Kidney glomerular epithelial cell (primary cell): ENCODE measurements at regions not wholly inside any gene's neighbourhood (a gene's known extent, or its start where the extent isn't known, plus 50 kb on each side); places are given as distances from the start of the nearest gene placed in this dataset.

Experiments used
- DNase-seq: peaks from one replicate; lab custom pipeline; 2025; lab: John Stamatoyannopoulos, UW

DNA sequence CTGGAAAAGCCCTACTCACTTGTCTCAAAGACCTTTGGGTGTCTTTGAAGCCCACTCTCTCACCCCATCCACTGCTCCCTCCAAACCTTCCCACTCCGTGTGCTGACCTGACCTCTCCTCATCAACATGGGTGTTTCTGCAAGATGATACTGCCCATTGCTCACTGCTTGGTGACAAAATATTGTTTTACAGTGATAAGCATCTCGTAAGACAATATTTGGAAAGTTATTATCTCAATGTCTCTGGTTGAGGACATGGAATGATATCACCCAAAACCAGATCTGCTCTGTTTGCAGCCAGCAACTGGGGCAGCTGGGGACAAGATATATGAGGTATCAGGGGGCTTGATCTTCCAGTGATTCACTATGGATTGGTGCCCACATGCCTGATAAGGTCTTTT lies 195.8 kb downstream of the SALL1 start:
- DNase-seq: no peak

DNA sequence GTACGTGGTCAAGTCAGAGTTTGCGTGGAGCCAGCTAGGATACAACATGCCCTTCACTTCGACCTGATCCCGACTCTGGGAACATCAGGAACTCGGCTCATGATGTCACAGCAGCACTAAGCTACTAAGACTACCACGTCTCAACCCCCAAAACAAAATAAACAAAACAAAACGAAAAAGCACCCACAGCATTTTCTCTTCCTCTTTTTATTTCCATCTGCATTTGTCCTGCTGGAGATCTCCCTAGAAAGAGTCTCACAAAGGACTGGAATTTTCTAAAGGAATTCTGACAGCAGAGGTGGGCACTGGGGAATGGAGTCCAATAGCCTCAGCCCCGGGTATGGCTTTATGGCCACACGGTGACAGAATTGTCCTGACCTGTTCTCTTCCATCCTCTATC lies 196.6 kb downstream of the SALL1 start:
- DNase-seq: no peak

DNA sequence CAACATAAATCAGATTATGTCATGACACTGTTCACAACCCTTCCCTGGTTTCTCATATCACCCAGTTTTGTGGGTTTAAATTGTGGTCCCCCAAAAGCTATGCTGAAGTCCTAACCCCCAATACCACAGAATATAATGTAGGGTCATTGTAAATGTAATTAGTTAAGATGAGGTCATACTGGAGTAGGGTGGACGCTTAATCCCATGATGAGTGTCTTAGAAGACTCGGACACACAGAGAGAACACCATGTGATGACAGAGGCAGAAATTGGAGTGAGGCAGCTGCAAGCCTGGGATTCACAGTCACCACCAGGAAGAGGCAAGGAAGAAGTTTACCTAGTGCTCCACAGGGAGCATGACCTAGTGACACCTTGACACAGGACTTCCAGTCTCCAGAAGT lies 197.8 kb downstream of the SALL1 start:
- no peak for DNase-seq

DNA sequence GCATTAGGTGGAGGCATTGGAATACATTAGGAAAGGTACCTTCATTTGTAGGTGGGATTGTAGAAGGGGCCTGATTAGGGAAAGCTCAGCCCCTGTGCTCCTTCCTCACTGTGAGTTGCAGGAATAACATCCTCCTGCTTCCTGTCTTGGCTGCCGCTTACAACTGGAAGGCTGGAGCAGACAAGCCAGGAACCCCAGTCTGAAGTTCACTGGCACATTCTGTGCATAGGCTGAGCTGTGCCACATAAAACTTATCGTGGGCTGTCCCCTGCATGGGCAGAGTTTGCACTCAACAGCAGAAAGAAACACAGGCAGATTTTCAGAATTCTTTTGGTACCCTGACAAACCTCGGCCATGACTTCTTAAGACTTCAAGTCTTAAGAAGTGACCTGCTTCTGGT lies 200.1 kb downstream of the SALL1 start:
- DNase-seq: no peak

DNA sequence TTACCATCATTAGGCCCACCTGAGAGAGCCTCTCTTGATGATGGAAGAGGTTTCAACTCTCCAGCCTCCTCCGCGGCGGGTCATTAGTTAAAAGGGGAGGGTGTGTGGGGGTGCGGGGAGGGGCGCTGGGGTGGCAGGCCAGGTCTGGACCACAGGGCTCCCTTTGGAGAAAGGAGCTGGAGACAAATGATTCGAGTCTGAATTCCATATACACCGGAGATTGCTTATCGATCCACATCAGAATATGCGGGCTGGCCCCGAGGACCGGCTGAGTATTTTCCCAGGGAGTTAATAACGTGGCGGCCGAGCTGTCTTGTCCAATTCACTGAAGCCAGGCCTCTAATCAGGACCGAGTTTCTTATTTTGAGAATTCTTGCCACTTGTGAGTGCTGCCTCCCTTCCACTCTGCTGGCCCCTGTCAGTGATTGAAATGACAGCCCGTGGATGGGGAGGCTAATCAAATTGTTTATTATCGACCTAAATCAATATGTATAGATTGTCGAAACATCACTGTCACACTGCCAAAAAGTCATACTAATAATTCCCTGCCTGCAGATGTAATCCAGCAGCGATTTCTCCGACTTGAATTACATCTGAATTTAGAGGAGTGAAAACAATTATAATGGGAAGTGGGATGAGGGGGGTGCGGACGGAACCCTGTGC lies 202.7 kb downstream of the SALL1 start:
- no peak for DNase-seq

DNA sequence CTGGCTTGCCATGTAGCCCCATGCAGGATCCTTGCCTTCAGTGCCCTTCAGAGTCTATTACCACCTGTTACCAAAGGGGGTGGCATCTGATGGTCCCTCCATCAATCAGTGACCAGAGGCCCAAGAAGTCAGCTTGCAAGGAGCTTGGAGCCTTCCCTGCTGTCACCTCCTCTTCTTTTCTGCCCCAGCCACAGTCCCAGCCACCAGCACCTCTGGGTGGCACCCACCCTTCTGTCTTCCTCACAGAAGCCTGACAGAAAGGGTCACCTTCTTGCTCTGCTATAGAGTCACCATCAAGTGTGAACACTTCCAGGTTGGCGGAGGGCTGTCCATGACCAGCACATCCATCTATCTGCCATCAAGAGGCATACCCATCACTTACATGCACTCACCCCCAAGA lies 203.2 kb downstream of the SALL1 start:
- no peak for DNase-seq

DNA sequence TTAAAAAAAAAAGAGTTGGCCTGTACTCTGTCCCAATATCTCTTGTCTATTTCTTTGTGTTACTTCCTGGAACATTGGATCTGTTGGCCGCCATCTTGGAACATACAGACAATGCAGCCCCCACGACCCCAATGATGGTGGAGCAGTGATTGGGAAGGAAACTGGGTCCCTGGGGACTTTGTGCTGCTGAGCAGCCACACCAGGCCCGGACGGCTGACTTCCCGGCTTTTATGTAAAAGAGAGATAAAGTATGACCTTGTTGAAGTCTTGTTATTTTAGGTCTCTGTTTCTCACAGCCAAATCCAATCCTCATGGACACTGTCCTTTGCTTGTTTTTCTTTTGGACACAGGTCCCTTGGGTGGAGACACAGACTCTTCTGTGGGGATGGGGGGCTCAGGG lies 204.5 kb downstream of the SALL1 start:
- no peak for DNase-seq

DNA sequence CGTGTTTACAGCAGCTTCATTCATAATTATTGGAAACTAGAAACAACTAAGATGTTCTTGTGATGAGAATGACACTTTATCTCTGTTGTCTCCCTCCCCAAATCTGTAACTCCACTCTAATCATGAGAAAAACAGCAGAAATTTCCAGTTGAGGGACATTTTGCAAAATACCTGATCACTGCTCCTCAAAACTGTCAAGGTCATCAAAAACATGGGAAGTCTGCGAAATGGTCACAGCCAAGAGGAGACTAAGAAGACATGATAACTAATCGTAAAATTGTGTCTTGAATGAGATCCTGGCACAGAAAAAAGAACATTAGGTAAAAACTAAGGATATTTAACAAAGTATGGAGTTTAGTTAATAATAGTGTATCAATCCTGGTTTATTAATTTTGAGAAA lies 204.2 kb downstream of the CYLD start:
- DNase-seq: no peak

DNA sequence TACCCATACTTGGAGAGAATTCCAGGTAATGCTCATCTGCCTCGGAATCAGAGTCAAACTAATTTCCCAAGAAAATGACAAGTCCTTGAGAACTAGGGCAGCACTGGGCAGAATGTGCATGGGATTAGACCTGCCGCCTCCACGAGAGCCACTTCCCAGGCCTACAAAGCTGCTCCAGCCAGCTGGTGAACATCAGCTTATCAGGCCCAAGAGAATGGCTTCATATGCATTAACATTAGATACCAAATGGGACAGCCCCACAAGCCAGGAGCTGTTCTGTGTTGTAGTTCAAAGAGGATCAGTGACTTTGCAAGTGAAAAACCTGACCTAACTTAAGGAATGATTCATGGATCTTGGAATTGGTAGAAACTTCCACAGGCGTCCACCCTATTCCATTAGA lies 203.3 kb downstream of the CYLD start:
- no peak for DNase-seq

DNA sequence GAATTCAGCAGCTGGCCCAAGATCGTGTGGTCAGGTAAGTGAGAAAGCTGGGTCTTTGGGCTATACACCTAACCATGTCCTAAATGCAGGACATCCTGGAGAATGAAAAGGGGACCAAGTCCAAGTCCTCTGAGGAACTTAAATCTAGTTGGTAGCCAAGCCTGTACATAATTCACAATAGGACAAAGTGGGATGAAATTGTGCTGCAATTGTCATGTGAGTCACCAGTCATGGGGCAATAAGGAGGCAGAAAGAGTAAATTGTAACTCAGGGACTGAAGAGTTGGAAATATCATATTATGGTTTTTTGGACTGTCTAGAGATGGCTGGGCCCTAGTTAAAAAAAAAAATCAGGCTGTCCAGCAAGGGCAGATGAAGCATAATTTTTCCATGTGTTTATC lies 202.6 kb downstream of the CYLD start:
- no peak for DNase-seq

DNA sequence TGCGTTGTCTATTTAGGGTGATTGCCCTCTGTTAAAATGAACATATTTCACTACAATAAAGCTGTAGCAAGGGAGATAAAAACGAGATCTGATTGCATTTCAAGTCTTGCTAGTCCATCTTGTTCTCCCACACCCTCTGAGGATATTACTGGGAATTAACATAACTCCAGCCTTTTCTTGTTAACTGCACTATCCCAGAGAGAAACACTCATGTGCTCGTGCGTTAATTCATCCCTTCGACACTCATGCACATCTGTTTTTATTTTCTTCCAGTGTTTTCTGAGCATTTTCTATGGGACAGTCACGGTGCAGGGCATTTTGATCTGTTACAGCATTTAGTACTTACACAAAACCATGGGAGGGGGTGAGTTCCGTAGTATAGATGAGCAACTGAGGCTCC lies 202.1 kb downstream of the CYLD start:
- no peak for DNase-seq

DNA sequence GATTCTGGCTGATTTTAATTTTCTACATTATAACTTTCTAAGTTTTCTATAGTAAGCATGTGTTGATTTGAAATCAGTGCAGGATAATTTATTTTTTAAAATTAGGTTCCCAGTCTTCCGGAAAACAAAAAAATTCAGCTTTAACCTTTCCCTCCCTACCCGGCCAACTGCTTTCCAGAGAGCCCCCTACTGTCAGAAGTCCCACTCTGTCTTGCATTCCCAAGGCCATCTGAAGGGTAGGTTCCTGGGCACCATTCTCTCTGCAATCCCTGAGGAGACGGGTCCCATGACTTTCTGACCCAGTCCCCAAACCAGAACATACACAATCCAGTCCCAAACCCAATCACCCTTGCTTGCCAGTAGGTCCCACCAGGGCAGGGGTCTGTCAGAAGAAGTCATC lies 200.3 kb downstream of the CYLD start:
- DNase-seq: no peak

DNA sequence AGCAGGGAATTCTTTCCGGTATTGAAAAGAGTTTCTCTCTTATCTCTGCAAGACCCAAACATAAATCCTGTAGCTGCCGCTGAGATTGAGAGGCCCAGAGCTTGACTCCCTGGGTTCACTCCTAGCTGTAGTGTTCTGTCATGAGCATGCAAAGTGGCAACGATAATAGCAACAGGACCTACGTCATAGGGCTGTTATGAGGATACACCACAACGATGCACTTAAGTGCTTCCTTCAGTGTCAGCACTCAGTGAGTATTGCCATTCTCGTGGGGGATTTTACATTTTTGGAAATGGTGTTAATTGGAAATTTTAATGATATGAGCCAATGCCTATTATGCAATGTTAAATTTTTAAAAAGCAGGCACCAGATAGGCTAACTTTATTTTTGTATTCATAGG lies 199.8 kb downstream of the CYLD start:
- no peak for DNase-seq

DNA sequence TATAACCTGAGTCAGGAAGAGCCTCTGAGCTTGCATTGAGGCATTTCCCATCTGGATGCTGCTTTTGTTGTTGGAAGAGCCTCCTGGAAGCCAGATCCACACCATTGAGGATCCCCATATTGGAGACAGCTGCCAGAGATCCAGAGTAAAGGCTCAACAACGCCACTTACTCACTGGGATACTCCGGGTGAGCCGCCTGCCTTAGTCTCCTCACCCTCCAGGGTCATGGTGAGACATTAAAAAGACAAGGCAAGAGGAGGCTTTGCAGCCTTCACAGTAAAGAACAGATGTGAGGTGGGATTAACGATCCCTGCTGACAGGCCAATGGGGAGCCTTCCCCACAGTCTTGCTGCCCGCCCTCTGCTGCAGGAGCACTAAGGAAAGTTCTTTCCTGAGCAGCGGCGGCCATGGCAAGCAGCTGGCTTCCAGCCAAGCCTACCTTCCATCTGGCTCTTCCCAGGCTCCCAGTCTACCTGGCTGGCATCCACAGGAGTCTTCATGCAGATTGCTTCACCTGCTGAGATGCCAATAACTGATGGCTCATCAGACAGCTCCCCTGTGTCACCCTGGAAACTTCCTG lies 198.5 kb downstream of the CYLD start:
- no peak for DNase-seq

DNA sequence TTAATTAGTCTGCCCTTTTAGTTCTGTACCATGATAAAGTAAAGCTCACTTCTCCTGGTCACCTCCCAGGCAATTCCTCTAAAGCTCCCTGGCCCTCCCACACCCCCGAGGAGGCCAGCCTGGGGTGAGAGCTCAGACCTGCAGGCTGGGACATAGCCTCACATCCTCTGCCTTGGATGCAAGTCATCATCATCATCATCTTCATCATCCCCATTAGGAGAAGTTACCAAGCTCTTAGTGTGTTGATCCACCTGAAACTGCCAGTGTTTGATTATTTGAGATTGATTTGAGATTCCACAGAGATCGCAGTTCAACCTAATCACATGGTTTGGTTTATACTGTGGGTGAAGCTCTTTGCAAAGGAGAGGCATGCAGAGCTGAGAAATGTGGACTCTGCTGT lies 197.5 kb downstream of the CYLD start:
- no peak for DNase-seq

DNA sequence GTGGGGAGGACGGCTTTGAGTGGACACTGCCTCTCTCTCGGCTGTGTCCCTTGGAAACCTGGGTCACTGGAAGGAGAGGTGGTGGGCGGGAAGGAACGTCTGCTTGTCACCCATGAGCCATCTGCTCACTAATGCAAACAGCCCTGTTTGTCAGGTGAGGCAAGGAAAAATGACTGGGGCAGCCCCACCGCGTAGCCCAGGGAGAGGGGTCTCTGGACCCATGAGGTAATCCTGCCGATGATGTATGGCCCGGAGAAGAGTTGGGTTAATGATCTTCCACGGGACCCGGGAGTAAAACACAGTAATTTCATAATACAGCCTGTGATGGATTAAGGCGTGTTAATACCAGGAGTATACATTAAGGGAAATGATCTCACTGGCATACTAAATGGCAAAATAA lies 197.0 kb downstream of the CYLD start:
- no peak for DNase-seq

DNA sequence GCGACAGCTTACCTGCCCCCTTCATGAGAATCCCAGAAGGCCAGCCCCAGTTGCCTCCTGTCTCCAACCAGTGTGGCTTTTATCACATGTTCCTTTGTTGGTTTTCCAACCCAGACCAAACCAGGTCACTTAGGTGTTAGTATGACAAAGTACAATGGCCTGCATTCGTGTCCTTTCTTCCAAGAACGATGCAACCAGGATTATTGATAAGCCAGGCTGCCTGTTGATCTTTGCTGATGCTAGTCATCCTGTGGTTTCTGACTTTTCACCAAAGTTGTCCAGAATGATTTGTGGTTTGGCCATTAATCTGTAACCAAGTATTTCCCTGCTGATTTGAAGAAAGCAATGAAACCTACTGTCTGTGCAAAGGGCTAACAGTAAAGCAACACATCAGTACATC lies 191.4 kb downstream of the CYLD start:
- peak; percentile 38 for DNase-seq

DNA sequence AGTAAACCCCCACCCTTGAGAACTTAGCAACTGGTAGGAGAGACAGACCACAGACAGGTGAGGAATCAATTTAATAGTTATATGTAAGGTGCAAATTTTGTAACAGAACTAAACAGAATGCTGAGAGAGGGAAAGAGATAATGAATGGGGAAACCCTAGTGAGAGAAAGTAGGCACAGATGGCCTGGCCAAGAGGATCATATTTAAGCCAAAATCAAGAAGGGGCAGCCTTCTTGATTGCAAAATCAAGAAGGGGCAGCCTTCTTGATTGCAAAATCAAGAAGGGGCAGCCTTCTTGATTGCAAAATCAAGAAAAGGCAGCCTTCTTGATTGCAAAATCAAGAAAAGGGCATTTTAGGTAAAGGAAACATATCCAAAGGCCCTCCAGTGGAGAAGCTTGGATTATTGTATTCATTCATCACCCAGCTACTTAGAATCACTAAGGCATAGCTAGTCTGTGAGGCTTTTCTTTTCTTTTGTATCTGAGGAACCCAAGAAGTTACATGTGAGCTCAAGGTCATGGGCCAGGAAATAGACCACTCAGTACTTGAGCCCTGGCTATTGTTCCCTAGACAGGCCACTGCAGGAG lies 190.6 kb downstream of the CYLD start:
- no peak for DNase-seq

DNA sequence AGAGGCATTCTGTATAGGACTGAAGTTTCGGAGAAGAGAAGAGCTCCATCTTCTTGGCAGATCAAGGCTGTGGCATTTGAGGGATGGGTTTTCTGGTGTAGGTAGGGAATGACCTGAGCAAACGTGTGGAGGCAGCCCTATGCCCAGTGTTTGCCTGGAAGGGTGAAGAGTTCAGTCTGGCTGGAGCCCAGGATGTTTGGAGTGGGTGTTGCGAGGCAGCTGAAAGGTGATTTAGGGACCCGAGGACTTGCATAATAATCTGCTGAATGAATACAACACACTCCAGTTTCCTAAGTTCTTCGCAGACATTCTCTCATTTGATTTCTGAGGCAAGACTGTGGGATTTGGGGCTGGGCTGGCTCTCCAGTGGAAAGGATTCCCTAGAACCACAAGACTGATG lies 186.2 kb downstream of the CYLD start:
- DNase-seq: no peak

DNA sequence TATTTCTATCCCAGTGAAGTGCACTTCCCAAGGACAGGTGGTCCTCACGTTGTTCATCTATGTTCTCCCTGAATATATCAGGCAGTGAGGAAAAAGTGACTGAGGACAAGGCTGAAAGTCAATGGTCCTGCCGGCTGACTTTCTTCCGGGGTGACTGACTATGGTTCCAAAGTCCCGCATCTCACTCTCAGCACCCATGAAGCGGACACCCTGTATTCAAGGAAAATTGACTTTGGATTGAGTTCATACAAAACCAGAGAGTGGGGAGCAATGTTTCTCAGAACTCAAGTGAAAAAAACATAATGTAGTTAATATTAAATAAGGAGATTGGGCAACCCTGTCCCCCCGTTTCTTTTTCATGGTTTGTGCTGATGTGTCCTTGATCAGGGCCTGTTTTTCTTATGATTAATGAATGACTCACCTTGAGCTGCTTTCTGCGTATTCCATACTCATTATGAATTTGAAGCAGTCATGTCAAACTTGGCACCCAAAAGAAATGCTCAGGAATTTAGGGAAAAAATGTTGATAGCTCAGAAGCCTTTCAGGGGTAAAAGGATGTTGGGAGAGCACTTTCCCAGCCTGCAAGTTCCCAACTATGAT lies 184.0 kb downstream of the CYLD start:
- peak; percentile 68 for DNase-seq

DNA sequence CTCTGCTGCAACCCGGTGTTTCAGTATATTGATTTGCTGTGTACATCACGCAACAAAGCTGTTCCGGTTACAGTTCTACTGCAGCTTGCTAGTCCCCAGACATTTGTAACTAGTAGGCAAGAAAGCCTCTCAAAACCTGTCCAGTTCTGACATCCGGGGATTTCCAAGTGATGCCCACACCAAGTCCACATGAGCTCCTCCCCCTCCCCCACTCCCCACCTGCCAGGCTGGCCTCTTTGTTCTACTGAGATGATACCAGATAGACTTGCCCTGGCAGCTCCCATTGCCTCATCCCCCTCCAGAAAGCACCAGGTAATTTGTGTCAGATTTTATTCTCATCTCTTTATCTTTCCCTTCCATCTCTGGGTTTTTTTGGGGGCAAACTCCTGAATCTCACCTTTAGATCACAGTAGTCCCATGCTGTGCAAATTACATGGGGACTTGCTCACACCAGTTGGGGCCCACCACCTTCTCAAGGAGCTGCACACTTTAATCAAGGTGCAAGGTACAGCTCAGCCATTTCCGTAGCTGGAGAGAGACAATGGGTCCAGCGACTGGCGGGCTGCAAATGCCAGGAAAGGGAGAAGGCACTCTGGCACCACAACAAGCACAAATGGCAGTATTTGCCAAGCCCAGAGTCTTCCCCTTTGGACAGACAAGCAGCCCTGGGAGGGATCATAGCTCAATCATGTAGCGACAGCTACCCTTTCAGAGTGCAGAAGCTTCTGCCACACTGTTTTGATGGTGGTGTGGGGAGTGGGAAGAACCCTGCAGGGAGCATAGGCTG lies 183.1 kb downstream of the CYLD start:
- no peak for DNase-seq

DNA sequence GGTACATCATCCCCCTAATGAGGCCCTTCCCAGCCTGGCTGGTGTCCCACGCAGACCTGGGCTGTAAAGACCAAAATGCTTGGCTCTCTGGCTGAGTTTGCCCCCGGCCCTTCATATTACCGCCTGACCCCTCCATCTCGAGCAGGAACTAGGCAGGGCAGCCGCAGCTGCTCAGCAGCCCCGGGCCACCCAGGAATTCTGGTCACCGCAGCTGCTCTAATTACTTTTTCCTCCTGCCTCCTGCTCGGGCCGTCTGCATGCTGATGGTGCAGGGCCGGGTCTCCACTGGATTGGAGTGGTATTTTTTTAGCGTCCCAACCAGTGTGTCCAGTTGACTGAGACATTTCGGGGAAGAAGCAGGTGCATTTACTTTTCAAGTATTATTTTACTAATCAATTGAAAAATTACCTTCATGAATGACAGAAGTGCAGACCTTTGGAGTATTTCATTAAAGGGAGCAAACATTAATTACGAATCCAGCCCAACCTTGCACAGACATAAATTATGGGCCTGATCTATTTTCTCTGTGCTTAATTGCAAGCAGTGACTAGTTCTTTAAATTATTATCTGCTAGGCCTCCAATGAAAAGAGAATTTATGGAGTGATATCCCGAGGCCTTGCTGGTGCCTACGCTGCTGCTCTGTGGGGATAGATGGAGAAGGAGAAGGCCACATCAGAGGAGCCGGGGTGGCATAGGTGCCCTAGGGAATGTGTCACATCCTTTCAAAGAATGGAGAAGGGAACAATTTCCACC lies 176.2 kb downstream of the CYLD start:
- DNase-seq: no peak
